T-helper 1 cell (primary cell): ENCODE measurements at regions not wholly inside any gene's neighbourhood (a gene's known extent, or its start where the extent isn't known, plus 50 kb on each side); places are given as distances from the start of the nearest gene placed in this dataset.

Experiments used
- DNase-seq, 5 donors: peaks; one replicate each; pipeline ENCODE4 v3.0.0-alpha.2; 2012 to 2020

DNA sequence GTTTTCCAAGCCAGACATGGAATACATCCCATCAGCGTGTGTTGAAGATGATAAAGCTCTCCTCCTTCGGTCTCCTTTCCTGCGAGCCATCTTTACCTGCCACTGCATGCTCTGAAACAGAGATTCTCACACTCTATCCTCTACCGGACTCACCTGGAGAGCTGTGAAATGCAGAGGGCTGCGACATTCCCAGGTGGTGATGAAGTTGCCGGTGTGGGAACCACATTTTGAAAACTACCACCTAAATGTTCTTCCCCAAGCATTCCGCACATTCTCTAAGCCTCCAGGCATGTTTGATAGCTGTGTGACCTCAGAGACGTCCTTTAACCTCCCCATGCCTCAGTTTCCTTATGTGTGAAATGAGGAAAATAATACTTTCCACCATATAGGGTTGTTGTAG lies 226.2 kb upstream of the RAB6C start:
- no peak for DNase-seq

DNA sequence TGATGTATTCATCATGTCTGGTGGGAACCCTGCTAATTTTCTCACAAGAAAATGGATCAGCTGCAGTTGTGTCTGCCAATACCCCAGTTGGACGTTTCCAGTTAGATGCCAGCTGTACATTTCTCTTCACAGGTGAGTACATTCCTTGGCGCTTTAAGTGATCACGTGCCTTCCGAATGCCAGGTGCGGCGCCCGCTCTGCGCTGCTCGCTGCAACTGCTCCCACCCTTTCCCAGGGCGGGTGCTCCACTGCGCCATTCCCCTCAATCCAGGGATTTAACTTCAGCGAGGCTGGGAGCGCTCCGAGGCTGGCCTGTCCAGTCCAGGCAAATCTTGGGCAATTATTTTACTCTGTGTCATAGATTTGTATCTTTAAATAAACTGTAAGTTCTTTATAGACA lies 225.0 kb upstream of the RAB6C start:
- DNase-seq = no peak

- DNase-seq = no peak
Measured at GRCh38 chr2:129754831-129755230, 224.6 kb upstream of the RAB6C start.

DNA sequence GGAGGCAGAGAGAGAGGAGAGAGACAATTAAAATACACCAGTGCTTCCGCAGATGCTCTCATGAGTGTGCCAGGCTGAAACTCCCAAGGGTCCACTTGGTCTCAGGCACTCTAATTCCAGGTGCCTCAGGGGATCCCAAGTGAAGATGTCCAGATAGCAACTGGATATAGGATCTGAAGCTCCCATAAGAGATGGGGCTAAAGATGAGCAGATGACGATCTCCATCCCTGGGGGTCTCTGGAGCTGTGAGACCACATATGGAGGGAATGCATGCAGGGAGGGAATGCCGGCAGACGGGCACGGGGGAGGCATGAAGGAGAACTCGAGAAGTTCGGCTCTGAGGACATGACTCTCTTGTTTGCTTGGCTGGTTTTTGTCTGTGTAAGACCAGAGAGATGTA lies 223.7 kb upstream of the RAB6C start:
- DNase-seq = no peak

GRCh38 chr2:129756276-129756675 lies 223.2 kb upstream of the RAB6C start:
- DNase-seq = no peak

DNA sequence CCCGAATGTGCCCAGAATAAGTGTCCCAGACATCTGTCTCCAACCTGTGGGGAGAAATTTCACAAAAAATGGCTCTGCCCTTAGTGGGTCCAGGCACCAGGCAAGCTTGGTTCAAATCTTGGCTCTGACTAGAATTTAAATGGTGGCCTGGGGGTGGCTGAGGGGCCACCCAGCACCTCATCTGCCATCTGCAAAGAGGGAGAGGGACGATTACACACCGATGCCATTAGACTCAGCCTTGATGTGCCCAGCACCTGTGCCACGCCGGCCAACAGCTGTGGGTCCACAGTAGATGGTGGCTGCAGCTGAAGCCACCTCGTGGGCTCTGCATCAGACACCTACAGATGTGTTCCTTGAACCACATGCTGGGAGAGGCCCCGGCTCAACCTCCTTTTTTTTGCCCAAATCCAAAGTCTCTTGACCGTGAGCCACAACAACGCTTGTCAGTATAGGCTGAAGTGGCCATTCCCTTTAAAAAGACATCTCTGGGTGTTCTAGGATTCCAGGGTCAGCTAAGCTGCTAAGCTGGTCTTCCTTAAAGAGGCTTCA lies 222.0 kb upstream of the RAB6C start:
- no peak for DNase-seq

- DNase-seq = no peak
Measured at GRCh38 chr2:129757915-129758783, 221.3 kb upstream of the RAB6C start.

- no peak for DNase-seq
Measured at GRCh38 chr2:129758784-129759471, 220.5 kb upstream of the RAB6C start.

DNA sequence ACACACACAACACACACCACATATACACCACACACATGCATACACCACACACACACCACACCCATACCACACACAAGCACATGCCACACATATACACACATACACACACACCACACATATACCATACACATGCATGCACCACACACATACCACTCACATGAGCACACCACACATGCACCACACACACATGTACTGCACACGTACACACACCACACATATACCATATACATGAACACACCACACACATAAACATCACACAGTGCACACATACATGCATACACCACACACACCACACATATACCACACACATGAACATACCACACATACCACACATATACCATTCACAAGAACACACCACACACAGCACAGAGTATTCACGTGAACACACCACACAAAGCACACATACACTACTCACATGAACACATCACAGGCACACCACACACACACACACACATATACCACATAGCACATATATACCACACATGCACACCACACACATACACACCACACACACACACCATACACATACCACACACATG lies 219.9 kb upstream of the RAB6C start:
- no peak for DNase-seq

DNA sequence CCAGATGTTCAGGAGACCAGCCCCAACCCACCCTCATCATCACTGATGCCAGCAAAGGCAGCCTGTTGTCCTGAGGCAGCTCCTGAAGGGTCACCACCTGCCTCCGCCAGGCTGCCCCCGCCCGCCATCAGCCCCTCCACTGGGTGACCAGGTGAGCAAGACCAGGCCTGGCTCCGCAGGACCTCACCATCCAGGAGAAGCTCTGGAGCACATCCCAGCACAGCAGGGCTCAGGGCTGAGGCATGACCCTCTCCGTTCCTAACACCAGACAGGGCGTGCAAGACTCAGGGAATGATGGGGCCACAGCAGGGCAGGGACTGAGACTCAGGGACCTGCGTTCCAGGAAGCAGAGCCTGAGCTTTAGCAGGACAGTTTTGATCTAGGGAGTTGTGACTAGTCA lies 218.8 kb upstream of the RAB6C start:
- no peak for DNase-seq

DNA sequence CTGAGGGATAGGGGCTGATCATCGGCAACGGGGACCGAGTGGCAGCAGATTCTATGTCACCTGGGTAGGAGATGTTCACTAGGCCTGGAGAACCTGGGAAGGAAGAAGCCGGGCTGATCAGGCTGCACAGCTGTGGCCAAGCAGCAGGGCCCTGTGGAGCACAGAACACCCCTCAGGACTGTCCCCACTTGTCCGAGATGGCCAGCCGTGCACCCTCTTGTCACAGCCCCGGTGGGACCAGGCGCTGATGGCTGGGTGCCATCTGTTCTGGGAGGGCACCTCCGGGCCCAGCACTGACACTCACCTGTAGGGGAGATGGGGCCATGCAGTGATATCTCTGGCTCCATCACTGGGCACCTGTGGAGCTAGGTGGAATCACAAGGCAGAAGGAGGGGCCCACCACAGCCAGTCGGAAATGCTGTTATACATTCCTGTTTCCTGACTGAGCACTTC lies 217.9 kb upstream of the RAB6C start:
- no peak for DNase-seq

- DNase-seq = no peak
Measured at GRCh38 chr2:129762386-129763189, 216.9 kb upstream of the RAB6C start.

DNA sequence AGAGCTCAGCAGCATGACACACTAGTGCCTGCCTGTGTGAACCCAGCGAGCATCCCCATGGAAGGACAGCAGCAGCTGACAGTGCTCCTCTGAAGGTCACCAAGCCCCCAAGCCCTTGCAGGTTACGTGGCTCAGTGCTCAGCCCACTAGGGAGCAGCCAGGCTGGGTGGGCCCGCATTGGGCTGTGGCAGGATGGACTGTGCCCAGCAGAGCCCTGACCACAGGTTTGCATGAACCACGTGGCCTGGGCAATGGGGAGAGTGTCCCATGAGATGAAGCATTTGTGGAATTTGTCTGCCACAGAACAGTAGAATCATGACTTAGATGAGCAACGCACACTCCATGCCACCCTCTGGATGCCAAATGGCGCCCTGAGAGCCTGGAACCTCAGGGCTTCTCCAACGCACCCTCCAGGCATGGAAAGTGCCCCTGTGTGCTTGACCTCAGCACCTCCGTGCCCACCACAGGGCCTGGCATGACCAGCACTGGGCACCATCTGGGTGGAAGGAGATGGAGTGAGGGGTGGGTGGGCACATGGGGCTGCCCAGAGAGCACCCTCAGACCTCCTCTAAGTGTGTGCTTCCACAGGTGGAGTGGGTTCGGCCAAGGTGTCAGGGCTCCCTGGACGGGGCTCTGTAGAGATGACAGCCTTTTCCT lies 216.1 kb upstream of the RAB6C start:
- DNase-seq = no peak

DNA sequence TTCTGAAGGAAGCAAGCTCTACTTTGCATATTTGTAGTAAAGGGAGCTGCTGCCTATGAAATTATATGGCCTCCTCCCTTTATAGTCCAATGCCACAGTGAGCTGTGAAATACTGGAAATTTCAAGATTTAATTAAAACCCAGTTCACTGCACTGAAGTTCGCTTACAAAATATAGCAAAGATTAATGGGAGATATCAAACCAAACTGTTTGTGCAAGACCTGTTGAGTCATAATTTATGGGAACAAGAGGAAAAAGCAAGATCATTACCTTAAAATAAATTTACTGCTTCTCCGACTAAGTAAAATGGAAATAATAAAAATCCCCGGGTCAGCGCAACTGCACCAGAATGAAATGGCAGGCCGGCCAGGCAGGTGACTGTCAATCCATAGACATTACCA lies 215.5 kb upstream of the RAB6C start:
- no peak for DNase-seq

DNA sequence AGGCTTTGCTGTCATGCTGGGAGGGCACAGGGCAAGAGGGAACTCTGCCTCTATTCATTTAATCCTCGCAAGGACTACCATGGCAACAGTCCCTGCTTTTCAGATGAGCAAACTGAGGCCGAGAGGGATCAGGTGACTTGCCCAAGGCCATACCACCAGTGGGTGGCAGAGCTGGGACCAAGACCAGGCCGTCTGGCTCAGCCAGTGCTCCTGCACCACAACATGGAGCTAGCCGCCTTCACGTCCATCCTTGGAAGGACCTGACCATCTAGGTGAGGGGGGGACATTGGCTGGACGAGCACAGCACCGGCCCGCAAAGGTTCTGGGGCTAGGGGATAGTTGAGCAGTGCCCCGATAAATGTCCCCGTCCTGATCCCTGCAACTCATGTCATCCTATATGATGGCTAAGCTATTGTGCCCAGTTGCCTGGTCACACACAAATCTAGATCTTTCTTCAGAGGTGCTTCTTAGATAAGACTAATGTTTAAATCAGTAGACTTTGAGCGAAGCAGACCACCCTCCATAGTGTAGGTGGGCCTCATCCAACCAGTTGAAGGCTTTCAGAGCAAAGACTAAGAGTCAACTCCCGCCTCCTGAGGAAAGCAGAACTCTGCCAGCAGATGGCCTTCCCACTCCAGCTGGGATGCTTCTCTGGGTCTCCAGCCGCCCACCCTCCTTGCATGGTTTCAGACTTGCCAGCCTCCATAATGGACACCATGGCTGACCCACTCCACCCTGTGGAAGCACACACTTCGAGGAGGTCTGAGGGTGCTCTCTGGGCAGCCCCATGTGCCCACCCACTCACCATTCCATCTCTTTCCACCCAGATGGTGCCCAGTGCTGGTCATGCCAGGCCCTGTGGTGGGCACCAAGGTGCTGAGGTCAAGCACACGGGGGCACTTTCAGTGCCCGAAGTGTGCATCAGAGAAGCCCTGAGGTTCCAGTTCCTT lies 214.8 kb upstream of the RAB6C start:
- DNase-seq = no peak

DNA sequence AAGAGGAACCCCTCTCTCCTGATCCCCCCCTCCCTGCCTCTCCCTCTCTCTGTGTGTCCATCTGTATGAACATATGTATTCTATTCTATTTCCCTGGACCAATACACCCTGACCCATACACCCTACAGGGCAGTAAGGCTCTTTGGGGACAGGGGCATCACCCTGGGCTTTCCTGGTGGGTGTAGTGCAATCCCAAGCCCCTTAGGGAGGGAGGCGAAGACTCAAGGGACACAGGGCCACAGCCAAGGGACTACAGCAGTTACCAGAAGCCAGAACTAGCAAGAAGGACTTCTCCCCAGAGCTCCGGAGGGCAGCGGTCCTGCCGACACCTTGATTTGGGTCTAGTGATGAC lies 214.2 kb upstream of the RAB6C start:
- no peak for DNase-seq

DNA sequence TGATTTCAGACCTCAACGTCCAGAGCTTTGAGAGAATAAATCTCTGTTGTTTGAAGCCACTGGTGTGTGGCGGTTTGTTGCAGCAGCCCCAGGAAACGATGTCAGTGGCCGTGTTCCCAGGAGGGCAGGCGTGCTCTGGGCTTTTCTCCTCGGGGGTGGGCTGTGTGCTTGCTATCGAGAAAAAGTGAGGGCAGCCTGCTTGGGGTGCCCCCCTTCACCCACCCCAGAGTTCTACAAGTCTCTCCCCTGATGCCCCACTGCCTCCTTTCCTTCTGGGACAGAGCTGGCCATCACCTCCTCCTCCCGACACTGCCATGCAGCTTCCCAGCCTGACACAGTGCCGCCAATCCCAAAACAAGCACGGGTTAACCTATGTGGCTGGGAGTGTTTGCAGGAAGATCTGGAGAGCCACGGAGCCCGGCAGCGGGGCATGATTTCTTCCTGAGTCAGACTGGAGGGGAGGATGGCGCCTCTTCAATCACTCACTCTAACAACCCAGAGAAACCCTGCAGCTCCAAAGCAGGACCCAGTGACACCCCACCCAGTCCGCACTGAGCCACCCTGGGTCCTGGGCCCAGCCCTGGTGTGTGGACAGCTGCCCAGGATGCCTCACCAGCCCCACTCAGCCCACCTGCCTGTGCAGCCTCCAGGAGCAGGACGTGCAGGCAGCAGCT lies 213.7 kb upstream of the RAB6C start:
- no peak for DNase-seq

GRCh38 chr2:129766374-129766993 lies 213.0 kb upstream of the RAB6C start:
- no peak for DNase-seq

DNA sequence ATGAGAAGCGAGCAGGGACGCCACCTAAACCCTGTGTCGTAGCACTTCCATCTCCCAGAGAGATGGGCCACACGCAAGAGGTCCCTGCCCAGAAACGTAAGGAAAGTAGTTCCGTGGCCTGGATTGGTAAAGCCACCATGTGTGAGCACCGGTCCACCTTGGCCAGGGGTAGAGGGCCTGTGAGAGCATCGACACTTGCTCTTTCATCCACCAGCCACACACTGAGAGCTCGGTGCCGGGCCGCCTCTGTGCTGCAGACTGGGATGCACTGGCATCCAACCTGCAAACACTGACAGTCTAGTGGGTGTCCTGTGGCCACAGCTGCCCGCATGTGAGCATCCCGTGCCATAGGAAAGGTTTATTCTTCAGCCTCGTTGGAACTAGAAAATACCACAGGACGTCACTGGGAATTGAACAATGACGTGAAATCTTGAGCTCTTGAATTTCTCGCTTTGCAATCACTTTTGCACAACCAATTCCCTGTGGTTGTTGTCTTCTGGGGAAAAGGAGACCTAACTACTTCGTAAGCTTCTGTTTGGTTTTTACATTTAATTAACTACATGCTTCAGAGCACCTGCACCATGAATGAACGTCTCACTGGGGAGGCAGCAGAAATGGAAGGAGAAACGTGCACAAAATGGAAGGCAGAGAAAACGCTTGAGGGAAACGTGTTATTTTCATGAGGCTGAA lies 212.0 kb upstream of the RAB6C start:
- DNase-seq = no peak

DNA sequence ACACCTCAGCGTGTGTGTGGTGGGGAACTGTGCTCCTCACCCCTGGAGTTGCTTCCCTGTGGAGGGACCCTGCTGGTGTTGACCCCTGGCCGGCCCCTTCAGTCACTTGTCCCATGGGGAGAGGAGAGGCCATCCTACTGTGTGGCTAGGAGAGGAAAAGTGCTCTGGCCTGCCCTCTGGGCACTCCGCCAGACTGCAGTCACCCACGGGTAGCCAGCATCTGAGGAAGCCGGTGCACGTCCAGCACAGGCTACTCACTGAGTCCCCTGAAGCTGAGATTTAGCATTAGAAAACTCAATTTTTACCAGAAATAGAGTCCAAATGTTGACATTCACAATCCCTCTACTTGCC lies 211.5 kb upstream of the RAB6C start:
- DNase-seq = no peak
